OCI-LY7 (cell line): ENCODE measurements at regions not wholly inside any gene's neighbourhood (a gene's known extent, or its start where the extent isn't known, plus 50 kb on each side); places are given as distances from the start of the nearest gene placed in this dataset.

Source experiments
- BruUV-seq: library from RNA; stranded (reverse); fragments of 400-500 nt; replicated peaks from 2 replicates; lab custom pipeline; 2021; lab: Mats Ljungman, UMichigan
- CTCF ChIA-PET: fragments of 300-600 bp; sonication (Branson Sonifier 250); formaldehyde crosslinking; loops from one replicate; lab custom pipeline; 2022; ENCODE audit warnings: antibody characterized with exemption; ENCODE audit not compliant: unreplicated experiment; lab: Charles Lee
- POLR2A ChIA-PET: fragments of 300-600 bp; sonication (Branson Sonifier 250); formaldehyde crosslinking; loops from one replicate; lab custom pipeline; 2022; ENCODE audit warnings: antibody characterized with exemption; lab: Charles Lee
- DNase-seq: peaks from one replicate; pipeline ENCODE4 v3.0.0-alpha.2; 2015; ENCODE audit warnings: low spot score
- H2AFZ ChIP-seq: fragments of 200-600 bp; sonication (generic), shearing (Covaris generic); 2 replicates; pipeline ENCODE4 v1.6.1; 2014; ENCODE audit warnings: mild to moderate bottlenecking, antibody characterized with exemption, low read length, moderate library complexity
- H3K27ac ChIP-seq: fragments of 200-600 bp; sonication (generic); 2 replicates; pipeline ENCODE4 v1.5.1; 2014; ENCODE audit warnings: mixed run types, low read depth, mild to moderate bottlenecking, moderate library complexity, low read length, inconsistent platforms; ENCODE audit not compliant: poor library complexity, severe bottlenecking
- H3K36me3 ChIP-seq: fragments of 200-600 bp; sonication (generic); 2 replicates; pipeline ENCODE4 v1.6.1; 2014; ENCODE audit warnings: mild to moderate bottlenecking, antibody characterized with exemption, low read length, moderate library complexity, mixed read lengths; ENCODE audit not compliant: insufficient read depth
- H3K4me1 ChIP-seq: fragments of 200-600 bp; sonication (generic); 2 replicates; pipeline ENCODE4 v1.5.1; 2014; ENCODE audit warnings: mild to moderate bottlenecking, low read length; ENCODE audit not compliant: insufficient read depth, poor library complexity, severe bottlenecking
- H3K4me2 ChIP-seq: fragments of 200-600 bp; sonication (generic); 2 replicates; pipeline ENCODE4 v1.6.1; 2014; ENCODE audit warnings: mild to moderate bottlenecking, low read length
- H3K4me3 ChIP-seq: fragments of 200-600 bp; sonication (generic); 2 replicates; pipeline ENCODE4 v1.5.1; 2014; ENCODE audit warnings: mild to moderate bottlenecking, low read depth, low read length; ENCODE audit not compliant: poor library complexity, severe bottlenecking
- H3K79me2 ChIP-seq: fragments of 200-600 bp; sonication (generic); 2 replicates; pipeline ENCODE4 v1.6.1; 2016; ENCODE audit warnings: low read depth, mild to moderate bottlenecking, low read length, moderate library complexity, mixed read lengths; ENCODE audit not compliant: insufficient read depth
- H3K9me2 ChIP-seq: fragments of 200-600 bp; sonication (generic); 2 replicates; pipeline ENCODE4 v1.6.1; 2016; ENCODE audit warnings: mild to moderate bottlenecking, low read length, mixed read lengths; ENCODE audit not compliant: insufficient read depth
- H3K9me3 ChIP-seq: fragments of 200-600 bp; sonication (generic); 2 replicates; pipeline ENCODE4 v1.6.1; 2014; ENCODE audit warnings: mild to moderate bottlenecking, mixed run types, low read length, mixed read lengths
- H4K20me1 ChIP-seq: fragments of 200-600 bp; sonication (generic); 2 replicates; pipeline ENCODE4 v1.6.1; 2014; ENCODE audit warnings: mild to moderate bottlenecking, antibody characterized with exemption, low read length, moderate library complexity, mixed read lengths; ENCODE audit not compliant: insufficient read depth
- EZH2phosphoT487 ChIP-seq: fragments of 200-600 bp; sonication (generic); IDR thresholded peaks from 2 replicates; pipeline ENCODE4 v1.6.1; 2018; ENCODE audit warnings: low read depth, borderline replicate concordance, mild to moderate bottlenecking, mixed run types, antibody characterized with exemption, low read length, moderate library complexity, mixed read lengths
- intact Hi-C: fragments of 100-400 bp; cut with micrococcal nuclease; formaldehyde crosslinking; loops from one replicate; pipeline ENCODE4 v1.10.0; 2022; ENCODE audit not compliant: unreplicated experiment
- TF ChIP-seq, protein P1 (sequence below): fragments of 200-600 bp; sonication (generic); conservative IDR thresholded peaks from 2 replicates; pipeline ENCODE4 v1.5.1; 2014; ENCODE audit warnings: mild to moderate bottlenecking, antibody characterized with exemption, low read length, moderate library complexity, mixed read lengths

- ChIA-PET POLR2A (interaction anchor here (0.6 to 1.2 kb wide), 2 partner anchors 47 to 183 kb away, joined by 3 read pairs; no protein-coding TSS in a partner anchor), CTCF (interaction anchor here (1.1 kb wide), 1 partner anchor 174 kb away, joined by 4 read pairs; no protein-coding TSS in a partner anchor)
- H3K36me3 ChIP-seq: no peaks in the 10 kb centered on the region
- H3K4me2 ChIP-seq: no peak overlapping the region
- no peaks in the 10 kb centered on the region for H3K9me2 ChIP-seq
- no peak overlapping the region for H3K27ac ChIP-seq
- no peak overlapping the region for H3K4me3 ChIP-seq
- no peaks in the 10 kb centered on the region for H4K20me1 ChIP-seq
- DNase-seq: no peak
- no TSS peak for BruUV-seq
- peaks cover 7% of the 10 kb centered on the region for H3K4me1 ChIP-seq
- H3K79me2 ChIP-seq: no peaks in the 10 kb centered on the region
- intact Hi-C loops: loop anchor here (5.0 kb wide), 1 partner anchor 78 kb away; the partner anchor contains the start of gene RDX
- H3K9me3 ChIP-seq: no peaks in the 10 kb centered on the region
- no peak overlapping the region for H2AFZ ChIP-seq
- no peak for TF ChIP-seq EZH2phosphoT487
These were observed 54.4 kb upstream of the FDX1 start for GRCh38 chr11:110375351-110375750.

DNA sequence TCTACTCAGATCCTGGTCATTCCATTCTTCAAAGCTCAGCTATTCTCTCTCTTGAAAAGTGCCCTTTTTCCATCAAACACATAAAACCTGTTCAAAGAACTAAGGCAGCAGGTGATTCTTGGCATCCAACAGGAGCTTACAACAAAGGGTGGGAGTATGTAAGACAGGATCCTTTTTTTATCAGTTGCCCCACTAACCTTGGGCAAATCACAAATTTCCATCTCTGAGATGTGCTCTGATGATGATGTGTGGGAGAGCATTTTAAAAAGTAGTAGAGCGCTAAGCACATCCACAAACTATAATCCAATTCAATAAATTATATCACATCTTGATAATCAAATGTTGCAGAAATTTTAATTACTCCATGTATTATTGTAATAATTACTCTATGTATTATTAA is 53.7 kb upstream of the FDX1 start:
- no peaks in the 10 kb centered on the region for H3K9me2 ChIP-seq
- BruUV-seq: no TSS peak
- no peak for DNase-seq
- no peak overlapping the region for H3K4me2 ChIP-seq
- no peaks in the 10 kb centered on the region for H3K36me3 ChIP-seq
- H3K27ac ChIP-seq: no peak overlapping the region
- POLR2A ChIA-PET: interaction anchor here (0.6 to 1.2 kb wide), 2 partner anchors 47 to 184 kb away, joined by 3 read pairs; no protein-coding TSS in a partner anchor
- H4K20me1 ChIP-seq: no peaks in the 10 kb centered on the region
- peaks cover 7% of the 10 kb centered on the region for H3K4me1 ChIP-seq
- no peak overlapping the region for H2AFZ ChIP-seq
- no peaks in the 10 kb centered on the region for H3K79me2 ChIP-seq
- no peak overlapping the region for H3K4me3 ChIP-seq
- intact Hi-C loops: loop anchor here (1.0 to 5.0 kb wide), 4 partner anchors 55 to 429 kb away; partner anchors contain the start of gene RDX
- TF ChIP-seq, protein P1, sequence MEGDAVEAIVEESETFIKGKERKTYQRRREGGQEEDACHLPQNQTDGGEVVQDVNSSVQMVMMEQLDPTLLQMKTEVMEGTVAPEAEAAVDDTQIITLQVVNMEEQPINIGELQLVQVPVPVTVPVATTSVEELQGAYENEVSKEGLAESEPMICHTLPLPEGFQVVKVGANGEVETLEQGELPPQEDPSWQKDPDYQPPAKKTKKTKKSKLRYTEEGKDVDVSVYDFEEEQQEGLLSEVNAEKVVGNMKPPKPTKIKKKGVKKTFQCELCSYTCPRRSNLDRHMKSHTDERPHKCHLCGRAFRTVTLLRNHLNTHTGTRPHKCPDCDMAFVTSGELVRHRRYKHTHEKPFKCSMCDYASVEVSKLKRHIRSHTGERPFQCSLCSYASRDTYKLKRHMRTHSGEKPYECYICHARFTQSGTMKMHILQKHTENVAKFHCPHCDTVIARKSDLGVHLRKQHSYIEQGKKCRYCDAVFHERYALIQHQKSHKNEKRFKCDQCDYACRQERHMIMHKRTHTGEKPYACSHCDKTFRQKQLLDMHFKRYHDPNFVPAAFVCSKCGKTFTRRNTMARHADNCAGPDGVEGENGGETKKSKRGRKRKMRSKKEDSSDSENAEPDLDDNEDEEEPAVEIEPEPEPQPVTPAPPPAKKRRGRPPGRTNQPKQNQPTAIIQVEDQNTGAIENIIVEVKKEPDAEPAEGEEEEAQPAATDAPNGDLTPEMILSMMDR: no peak
- TF ChIP-seq EZH2phosphoT487: no peak
- CTCF ChIA-PET: no interaction called here
- H3K9me3 ChIP-seq: no peaks in the 10 kb centered on the region

GRCh38 chr11:110376711-110377324 is 52.9 kb upstream of the FDX1 start:
- no peaks in the 10 kb centered on the region for H3K9me2 ChIP-seq
- DNase-seq: peak; percentile 68
- peak overlapping the region; percentile 53; the same call in 1 of the 2 replicates for H2AFZ ChIP-seq
- peaks cover 7% of the 10 kb centered on the region for H3K4me1 ChIP-seq
- H3K4me2 ChIP-seq: peak overlapping the region; percentile 59
- no peaks in the 10 kb centered on the region for H4K20me1 ChIP-seq
- ChIA-PET POLR2A (interaction anchor here (0.6 to 1.9 kb wide), 4 partner anchors 20 to 211 kb away, joined by 3 to 4 read pairs (median 4); partner anchors contain the start of gene FDX1), CTCF (interaction anchor here (0.5 to 1.2 kb wide), 3 partner anchors 48 to 175 kb away, joined by 3 to 8 read pairs (median 4); no protein-coding TSS in a partner anchor)
- intact Hi-C loops: loop anchor here (1.0 to 5.0 kb wide), 4 partner anchors 54 to 430 kb away; partner anchors contain the start of gene RDX
- H3K79me2 ChIP-seq: no peaks in the 10 kb centered on the region
- H3K27ac ChIP-seq: no peak overlapping the region
- H3K36me3 ChIP-seq: no peaks in the 10 kb centered on the region
- TF ChIP-seq, protein P1: peak; percentile 96
- no peak for TF ChIP-seq EZH2phosphoT487
- H3K4me3 ChIP-seq: peak overlapping the region; percentile 31
- H3K9me3 ChIP-seq: no peaks in the 10 kb centered on the region
- no TSS peak for BruUV-seq
